ENCODE measurements at regions not wholly inside any gene's neighbourhood (a gene's known extent, or its start where the extent isn't known, plus 50 kb on each side); places are given as distances from the start of the nearest gene placed in this dataset.
A peak's percentile ranks its signal among the peaks of the same experiment; 100 is the strongest.
"Not testable (repeated sequence)": the region's sequence is repeated elsewhere in the genome, so short reads cannot be mapped to it uniquely, and the experiment has no call there.

DNA sequence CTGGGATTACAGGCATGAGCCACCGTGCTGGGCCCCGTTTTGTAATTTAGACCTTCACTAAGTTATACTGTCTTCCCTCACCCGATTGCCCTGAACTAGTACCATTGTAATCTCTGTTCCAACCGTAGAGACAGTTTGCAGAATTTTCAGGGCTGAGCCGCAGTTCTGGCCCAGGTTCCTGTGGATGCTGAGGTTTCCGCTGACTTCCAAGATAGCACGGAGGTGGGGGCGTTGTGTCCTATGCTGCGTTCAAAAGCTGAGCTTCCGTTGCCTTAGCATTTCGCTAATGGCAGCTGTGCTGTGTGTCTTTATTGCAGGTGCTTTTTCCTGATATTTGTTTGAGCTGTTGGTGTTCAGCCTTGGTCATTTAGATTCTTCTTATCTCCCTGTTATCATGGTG lies 137.0 kb downstream of the SOX4 start:
- no peaks in the 10 kb centered on the region for H3K9me3 ChIP-seq (ENCODE audit: control insufficient read depth, insufficient read depth, low read depth, low read length)
- TF ChIP-seq SIN3A (IDR thresholded peaks at IDR 0.05; ENCODE audit: borderline replicate concordance, insufficient read depth, low read depth, low read length) = no peak
- no peak for TF ChIP-seq POLR2AphosphoS5 (IDR thresholded peaks at IDR 0.05; ENCODE audit: low read depth, low read length)
- TF ChIP-seq, protein P1, sequence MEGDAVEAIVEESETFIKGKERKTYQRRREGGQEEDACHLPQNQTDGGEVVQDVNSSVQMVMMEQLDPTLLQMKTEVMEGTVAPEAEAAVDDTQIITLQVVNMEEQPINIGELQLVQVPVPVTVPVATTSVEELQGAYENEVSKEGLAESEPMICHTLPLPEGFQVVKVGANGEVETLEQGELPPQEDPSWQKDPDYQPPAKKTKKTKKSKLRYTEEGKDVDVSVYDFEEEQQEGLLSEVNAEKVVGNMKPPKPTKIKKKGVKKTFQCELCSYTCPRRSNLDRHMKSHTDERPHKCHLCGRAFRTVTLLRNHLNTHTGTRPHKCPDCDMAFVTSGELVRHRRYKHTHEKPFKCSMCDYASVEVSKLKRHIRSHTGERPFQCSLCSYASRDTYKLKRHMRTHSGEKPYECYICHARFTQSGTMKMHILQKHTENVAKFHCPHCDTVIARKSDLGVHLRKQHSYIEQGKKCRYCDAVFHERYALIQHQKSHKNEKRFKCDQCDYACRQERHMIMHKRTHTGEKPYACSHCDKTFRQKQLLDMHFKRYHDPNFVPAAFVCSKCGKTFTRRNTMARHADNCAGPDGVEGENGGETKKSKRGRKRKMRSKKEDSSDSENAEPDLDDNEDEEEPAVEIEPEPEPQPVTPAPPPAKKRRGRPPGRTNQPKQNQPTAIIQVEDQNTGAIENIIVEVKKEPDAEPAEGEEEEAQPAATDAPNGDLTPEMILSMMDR (IDR thresholded peaks at IDR 0.05) = no peak
- TF ChIP-seq, protein P2, sequence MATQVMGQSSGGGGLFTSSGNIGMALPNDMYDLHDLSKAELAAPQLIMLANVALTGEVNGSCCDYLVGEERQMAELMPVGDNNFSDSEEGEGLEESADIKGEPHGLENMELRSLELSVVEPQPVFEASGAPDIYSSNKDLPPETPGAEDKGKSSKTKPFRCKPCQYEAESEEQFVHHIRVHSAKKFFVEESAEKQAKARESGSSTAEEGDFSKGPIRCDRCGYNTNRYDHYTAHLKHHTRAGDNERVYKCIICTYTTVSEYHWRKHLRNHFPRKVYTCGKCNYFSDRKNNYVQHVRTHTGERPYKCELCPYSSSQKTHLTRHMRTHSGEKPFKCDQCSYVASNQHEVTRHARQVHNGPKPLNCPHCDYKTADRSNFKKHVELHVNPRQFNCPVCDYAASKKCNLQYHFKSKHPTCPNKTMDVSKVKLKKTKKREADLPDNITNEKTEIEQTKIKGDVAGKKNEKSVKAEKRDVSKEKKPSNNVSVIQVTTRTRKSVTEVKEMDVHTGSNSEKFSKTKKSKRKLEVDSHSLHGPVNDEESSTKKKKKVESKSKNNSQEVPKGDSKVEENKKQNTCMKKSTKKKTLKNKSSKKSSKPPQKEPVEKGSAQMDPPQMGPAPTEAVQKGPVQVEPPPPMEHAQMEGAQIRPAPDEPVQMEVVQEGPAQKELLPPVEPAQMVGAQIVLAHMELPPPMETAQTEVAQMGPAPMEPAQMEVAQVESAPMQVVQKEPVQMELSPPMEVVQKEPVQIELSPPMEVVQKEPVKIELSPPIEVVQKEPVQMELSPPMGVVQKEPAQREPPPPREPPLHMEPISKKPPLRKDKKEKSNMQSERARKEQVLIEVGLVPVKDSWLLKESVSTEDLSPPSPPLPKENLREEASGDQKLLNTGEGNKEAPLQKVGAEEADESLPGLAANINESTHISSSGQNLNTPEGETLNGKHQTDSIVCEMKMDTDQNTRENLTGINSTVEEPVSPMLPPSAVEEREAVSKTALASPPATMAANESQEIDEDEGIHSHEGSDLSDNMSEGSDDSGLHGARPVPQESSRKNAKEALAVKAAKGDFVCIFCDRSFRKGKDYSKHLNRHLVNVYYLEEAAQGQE (IDR thresholded peaks at IDR 0.05; ENCODE audit: insufficient read depth in 1 of 2, low read depth in 2 of 2, low read length in 1 of 2) = no peak
- TF ChIP-seq TCF7L2 (IDR thresholded peaks at IDR 0.05; ENCODE audit: low read depth, low read length) = no peak
- H3K27me3 ChIP-seq (ENCODE audit: control insufficient read depth, insufficient read depth, low read length) = no peaks in the 10 kb centered on the region
- POLR2A ChIA-PET = no interaction called here
- intact Hi-C loops (cut with micrococcal nuclease; ENCODE audit: unreplicated experiment) (loop anchor here (10.0 kb wide), 1 partner anchor 204 kb away; no protein-coding TSS in a partner anchor), in situ Hi-C loops (cut with HindIII; ENCODE audit: low pct_unique_long_range_greater_than_20kb, low sequenced_read_pairs) (no loop called here)
- peaks cover 27% of the 10 kb centered on the region for H3K4me1 ChIP-seq (ENCODE audit: control insufficient read depth, insufficient read depth, low read length)
- H3K27ac ChIP-seq (ENCODE audit: low read length) = peak overlapping the region; percentile 62; the same call in 1 of the 2 replicates
- no peak overlapping the region for H3K4me3 ChIP-seq (ENCODE audit: low read depth in 2 of 2, low read length in 2 of 2)
- CTCF ChIA-PET = no interaction called here
- DNase-seq (ENCODE audit: low read depth, low spot score) = no peak
- BruUV-seq (replicated peaks) = no TSS peak
- no peak for ATAC-seq
- no peaks in the 10 kb centered on the region for H3K36me3 ChIP-seq (ENCODE audit: control insufficient read depth, insufficient read depth, low read length)

DNA sequence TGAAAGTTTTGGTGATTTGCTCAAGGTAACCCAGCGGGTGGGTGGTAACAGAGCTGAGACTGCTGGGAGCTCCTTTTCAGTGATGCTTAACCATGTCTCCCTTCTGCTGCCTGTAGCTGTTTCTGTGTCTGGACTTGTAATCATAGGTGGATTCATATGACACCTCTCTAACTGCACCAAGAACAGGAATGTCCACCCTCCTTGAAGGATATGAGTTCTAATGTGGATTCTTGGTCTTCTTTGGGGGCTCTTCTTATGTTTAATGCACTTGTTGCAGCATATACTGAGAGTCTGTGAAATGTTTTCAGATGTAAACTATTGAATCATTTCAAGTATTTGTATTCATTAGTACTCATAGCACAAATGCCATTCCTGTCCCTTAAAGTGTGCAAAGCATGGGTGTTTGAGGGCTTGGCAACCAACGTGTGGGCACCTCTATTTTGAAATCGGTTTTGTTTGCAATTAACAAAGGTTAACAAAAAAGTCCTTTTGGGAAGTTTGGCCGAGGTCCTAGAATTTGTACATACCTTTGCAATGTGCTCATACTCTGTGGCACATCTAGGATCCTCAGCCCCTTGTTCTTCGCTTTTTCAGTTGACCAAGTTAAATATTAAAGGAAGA lies 138.0 kb downstream of the SOX4 start:
- ChIA-PET CTCF (no interaction called here), POLR2A (no interaction called here)
- TF ChIP-seq SIN3A (IDR thresholded peaks at IDR 0.05; ENCODE audit: borderline replicate concordance, insufficient read depth, low read depth, low read length) = no peak
- TF ChIP-seq, protein P1 (IDR thresholded peaks at IDR 0.05) = no peak
- TF ChIP-seq, protein P2 (IDR thresholded peaks at IDR 0.05; ENCODE audit: insufficient read depth in 1 of 2, low read depth in 2 of 2, low read length in 1 of 2) = no peak
- TF ChIP-seq TCF7L2 (IDR thresholded peaks at IDR 0.05; ENCODE audit: low read depth, low read length) = no peak
- TF ChIP-seq POLR2AphosphoS5 (IDR thresholded peaks at IDR 0.05; ENCODE audit: low read depth, low read length) = no peak
- H3K27me3 ChIP-seq (ENCODE audit: control insufficient read depth, insufficient read depth, low read length) = no peaks in the 10 kb centered on the region
- no peaks in the 10 kb centered on the region for H3K36me3 ChIP-seq (ENCODE audit: control insufficient read depth, insufficient read depth, low read length)
- H3K27ac ChIP-seq (ENCODE audit: low read length) = peak overlapping the region; percentile 63
- ATAC-seq = peak; percentile 81
- intact Hi-C loops (cut with micrococcal nuclease; ENCODE audit: unreplicated experiment) = loop anchor here (10.0 kb wide), 1 partner anchor 203 kb away; no protein-coding TSS in a partner anchor
- DNase-seq (ENCODE audit: low read depth, low spot score) = no peak
- peaks cover 27% of the 10 kb centered on the region for H3K4me1 ChIP-seq (ENCODE audit: control insufficient read depth, insufficient read depth, low read length)
- in situ Hi-C loops (cut with HindIII; ENCODE audit: low pct_unique_long_range_greater_than_20kb, low sequenced_read_pairs) = no loop called here
- no peak overlapping the region for H3K4me3 ChIP-seq (ENCODE audit: low read depth in 2 of 2, low read length in 2 of 2)
- BruUV-seq (replicated peaks) = no TSS peak
- H3K9me3 ChIP-seq (ENCODE audit: control insufficient read depth, insufficient read depth, low read depth, low read length) = no peaks in the 10 kb centered on the region

DNA sequence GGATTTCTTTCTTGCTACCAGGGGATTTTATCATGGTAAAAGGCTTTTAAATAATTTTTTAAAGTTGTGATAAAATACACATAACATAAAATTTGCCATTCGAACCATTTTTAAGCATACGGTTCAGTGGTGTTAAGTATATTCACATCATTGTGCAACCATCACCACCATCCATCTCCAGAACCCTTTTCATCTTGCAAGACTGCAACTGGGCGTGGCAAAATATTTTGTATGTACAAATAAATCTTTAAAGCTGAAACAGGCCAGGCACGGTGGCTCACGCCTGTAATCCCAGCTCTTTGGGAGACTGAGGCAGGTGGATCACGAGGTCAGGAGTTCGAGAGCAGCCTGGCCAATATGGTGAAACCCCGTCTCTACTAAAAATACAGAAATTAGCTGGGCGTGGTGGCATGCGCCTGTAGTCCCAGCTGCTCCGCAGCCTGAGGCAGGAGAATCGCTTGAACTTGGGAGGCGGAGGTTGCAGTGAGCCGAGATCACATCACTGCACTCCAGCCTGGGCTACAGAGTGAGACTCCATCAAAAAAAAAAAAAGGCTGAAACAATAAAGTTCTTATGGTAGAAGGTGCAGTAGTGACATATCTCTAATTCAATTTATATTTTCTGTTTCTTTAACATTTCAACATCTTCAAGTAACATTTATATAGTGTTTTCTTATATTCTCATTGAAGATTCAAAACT lies 138.6 kb downstream of the SOX4 start:
- peaks cover 27% of the 10 kb centered on the region for H3K4me1 ChIP-seq (ENCODE audit: control insufficient read depth, insufficient read depth, low read length)
- POLR2A ChIA-PET; H3K4me3 ChIP-seq (ENCODE audit: low read depth in 2 of 2, low read length in 2 of 2); BruUV-seq (replicated peaks); H3K36me3 ChIP-seq (ENCODE audit: control insufficient read depth, insufficient read depth, low read length); CTCF ChIA-PET; in situ Hi-C loops (cut with HindIII; ENCODE audit: low pct_unique_long_range_greater_than_20kb, low sequenced_read_pairs); DNase-seq (ENCODE audit: low read depth, low spot score); H3K27me3 ChIP-seq (ENCODE audit: control insufficient read depth, insufficient read depth, low read length); H3K9me3 ChIP-seq (ENCODE audit: control insufficient read depth, insufficient read depth, low read depth, low read length); ATAC-seq: not testable (repeated sequence)
- peak overlapping the region; percentile 72 for H3K27ac ChIP-seq (ENCODE audit: low read length)
- intact Hi-C loops (cut with micrococcal nuclease; ENCODE audit: unreplicated experiment) = loop anchor here (10.0 kb wide), 1 partner anchor 203 kb away; no protein-coding TSS in a partner anchor
